Stimulated activated CD4-positive, alpha-beta T cell treated with anti-CD3 and anti-CD28 coated beads, Interleukin-4, amount 100 ng/mL, for 48 hours (primary cell): ENCODE measurements at regions not wholly inside any gene's neighbourhood (a gene's known extent, or its start where the extent isn't known, plus 50 kb on each side); places are given as distances from the start of the nearest gene placed in this dataset.

Source experiments
- DNase-seq, 2 donors: peaks; one replicate each; pipeline ENCODE4 v3.0.0-alpha.2; 2020; ENCODE audit warnings: low read depth in 2 of 2

DNA sequence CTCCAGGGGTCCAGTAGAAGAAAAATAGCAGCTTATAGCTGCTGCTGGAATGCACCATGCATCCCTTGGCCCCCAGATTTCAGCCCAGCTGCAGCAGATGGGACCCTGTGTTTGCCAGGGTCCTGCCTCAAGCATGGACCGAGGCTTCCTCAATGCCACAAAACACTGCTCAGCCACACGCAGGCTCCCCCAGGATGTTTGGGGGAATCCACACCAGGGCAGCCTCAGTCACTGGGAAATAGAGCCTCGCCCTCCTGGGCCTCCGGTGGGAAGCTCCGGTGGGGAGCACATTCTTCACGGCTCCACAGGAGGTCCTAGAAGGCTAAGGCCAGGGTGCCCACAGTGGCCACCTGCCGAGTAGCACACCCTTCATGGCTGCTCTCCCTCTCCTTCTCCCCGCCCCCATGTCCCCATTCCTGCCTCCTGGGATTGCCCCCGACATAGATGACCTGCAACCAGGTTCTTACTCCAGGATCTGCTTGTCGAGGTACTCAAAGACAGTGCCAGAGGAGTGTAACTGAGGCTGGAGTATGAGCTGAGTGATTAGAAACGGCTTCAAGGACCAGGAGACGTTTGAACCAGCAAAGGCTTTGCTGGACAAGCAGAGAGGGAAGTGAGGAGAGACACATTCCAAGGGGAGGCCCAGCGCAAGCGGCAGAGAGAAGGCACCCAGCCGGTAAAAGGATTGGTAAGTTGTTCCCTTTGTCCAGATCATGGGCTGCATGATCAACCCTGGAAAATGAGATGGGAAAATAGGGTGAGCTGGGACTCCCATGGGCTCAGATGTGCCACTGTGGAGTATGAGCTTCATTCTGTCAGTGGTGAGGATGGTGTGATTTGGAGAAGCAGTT lies 110.7 kb upstream of the UQCRFS1 start:
- DNase-seq: no peak

DNA sequence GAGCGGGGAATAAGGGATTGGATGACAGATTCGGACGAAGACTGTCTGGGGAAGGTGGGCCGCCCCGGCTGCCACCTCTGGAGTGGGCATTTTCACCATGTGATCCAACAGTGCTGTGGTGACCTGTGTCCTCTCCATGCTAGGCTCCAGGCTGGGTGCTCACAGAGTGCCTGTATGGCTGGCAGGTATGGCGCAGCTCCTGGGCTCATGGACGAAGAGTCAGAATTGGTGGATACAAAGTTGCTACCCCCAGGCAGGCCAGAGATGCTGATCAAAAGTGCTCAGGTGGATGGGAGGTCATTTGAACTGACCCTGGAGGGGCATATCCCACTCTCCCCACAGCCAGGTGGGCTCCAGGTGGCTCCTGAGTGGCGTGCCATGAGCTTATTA lies 111.3 kb upstream of the UQCRFS1 start:
- no peak for DNase-seq

DNA sequence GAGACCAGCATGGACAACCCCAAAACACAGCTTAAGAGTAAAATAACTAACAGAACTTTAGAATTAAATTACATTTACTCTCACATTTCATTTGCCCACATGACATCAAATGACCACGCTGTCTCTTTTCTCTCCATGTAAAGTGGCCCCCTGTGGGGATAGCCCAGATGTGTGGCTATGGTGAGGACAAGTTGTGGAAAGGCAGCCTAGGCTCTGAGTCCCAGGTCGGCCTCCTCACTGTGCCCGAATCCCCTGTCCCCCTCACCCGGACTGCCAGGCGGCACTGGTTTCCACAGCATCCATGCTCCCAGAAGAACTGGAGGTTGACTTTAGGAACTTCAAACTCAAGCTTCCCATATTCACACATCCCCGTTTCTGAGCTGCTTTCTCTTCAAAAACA lies 111.8 kb upstream of the UQCRFS1 start:
- DNase-seq: no peak

DNA sequence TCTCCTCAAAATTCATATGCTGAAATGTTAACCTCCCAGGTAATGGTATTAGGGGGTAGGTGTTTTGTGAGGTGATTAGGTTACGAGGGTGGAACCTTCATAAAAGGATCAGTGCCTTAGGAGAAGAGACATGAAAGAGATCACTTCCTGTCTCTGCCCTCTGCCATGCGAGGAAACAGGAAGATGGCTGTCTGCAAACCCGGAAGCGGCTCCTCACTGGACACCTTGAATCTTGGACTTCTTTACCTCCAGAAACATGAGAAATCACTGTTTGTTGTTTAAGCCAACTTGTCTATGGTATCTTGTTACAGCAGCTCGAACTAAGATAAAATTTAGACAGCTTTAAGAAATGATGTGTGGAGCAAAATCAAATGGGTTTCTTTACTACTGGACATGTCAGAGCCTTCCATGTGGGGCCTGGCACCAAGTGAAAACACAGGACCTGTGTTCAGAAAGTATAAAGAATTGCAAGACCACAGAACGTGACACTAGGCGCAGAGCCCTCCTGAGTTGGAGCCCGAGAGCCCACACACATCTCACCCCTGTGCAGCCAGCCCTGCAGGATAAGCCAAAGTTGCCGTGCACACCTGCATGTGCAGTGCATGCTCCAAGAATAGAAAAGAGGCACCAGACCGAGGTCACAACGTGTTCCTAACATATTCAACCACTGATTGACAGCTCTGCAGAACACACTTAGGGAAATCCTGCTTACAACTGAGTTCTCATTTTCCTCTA lies 112.5 kb upstream of the UQCRFS1 start:
- DNase-seq: no peak

DNA sequence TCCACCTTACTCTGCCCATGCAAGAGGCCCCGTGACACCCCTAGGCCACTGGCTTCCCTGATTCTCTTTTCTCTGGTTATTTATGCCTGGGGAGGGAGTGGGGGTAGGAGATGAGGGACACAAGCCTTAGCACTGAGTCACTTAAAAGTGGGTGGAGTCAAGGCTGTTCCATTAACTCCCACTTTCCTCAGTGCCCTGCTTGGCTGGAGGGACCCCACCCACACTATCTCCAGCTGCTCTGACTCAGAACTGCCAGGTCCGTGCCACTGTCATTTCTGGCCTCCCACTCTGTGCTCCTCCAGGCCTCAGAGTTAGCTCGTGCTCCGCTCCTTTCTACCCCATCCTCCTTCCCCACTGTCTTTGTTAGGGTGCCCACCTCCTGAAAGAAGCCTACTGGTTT lies 113.4 kb upstream of the UQCRFS1 start:
- no peak for DNase-seq

DNA sequence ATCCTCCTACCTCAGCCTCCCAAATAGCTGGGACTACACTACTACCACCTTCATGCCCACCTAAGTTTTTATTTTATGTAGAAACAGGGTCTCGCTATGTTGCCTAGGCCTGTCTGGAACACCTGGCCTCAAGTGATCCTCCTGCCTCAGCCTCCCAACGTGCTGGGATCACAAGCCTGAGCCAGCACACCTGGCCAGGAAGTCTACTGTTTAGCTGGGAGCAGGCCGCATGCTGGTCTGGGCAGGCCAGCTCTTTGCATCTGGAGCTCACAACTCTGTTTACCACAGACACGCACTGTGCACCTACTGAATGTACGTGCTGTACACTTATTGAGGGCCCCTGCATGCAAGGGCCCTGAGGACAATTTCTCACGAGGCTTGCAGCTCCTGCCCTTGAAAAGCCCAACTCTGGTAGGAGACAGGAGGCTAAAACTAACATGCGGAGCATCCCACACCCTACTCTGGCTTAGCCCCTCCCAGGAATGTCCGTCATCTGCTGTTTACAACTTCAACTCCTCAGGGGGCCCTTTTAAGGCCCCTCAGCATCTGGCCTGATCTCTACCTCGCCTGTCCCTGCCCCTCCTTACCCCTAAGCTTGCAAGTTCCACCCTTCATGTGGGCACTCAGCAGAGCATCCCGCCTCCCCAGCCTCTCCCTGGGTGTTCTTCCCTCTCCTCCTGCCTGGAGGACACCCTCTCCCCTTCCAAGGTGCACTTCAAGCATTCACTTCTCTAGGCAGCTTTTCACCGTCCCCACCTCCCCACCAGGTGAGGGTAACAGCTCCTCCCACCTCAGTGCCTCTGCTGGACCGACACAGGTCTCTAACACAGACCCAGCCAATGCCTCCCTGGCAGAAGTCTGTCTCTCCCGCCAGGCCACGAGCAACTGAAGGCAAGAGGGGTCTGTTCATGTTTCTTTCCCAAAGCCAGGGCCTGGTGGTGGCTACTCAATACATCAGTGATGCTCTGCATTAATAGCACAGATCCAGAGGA lies 114.2 kb upstream of the UQCRFS1 start:
- DNase-seq: no peak

DNA sequence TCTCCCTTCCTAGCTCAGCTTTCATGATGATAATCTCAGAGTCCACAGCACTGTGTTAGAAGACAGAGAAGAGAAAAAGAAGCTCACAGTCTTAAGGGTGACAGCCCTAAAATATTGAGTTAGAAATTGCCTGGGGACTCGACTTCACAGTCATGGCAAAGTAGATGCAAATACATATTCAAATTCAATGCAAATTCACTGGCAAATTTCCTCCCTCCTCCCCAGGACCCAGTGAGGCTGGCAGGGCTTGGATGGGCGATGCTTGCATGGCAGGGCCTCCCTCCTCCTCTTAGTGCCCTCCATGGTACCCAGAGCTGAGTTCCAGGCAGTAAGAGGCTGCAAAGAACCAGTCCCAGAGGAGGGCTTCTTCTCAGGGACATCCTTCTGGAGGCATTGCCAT lies 115.6 kb upstream of the UQCRFS1 start:
- DNase-seq: no peak

DNA sequence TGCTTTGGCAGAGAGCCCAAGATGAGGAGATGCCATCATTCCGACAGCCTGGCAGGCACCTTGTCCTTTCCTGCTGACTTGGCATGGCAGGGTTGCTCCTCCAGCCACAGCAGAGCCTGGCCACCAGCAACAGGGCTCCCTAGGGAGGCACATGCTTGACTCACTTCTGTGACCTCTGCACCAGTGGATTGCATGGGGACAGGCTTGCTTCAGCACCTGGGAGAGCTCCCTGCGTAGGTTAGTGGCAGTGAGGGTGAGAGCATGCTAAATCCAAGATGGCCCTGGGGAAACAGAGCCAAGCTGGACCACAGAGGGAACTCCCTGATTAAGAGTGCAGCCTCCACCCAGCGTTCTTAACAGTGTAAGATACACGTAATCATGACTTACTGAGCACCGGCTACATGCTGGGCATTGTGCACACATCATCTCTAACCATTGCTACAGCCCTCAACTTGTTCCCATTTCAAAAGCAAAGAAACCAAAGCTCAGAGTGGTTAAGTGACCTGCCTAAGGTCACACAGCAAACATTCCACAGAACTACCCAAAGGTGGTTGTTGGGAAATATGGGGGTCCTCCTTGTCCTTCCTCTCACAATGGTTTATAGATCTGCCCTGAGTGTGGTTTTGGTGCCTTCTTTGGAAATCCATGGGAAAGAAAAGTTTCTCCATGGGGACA lies 116.6 kb upstream of the UQCRFS1 start:
- no peak for DNase-seq

DNA sequence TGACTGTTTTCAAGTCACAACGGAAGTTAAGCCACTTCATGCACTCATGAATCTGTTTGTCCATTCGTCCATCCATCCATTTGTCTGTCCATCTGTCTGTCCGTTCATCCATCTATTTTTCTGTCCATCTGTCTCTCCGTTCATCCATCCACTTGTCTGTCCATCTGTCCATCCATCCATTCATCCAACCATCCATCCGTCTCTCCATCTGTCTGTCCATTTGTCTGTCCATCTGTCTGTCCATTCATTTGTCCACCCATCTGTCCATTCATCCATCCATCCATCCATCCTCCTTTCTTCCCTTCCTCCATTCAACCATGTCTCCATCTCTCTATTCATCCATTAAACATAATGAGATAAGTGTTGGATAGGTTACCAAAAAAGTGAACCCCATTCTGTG lies 123.5 kb upstream of the UQCRFS1 start:
- DNase-seq: no peak

DNA sequence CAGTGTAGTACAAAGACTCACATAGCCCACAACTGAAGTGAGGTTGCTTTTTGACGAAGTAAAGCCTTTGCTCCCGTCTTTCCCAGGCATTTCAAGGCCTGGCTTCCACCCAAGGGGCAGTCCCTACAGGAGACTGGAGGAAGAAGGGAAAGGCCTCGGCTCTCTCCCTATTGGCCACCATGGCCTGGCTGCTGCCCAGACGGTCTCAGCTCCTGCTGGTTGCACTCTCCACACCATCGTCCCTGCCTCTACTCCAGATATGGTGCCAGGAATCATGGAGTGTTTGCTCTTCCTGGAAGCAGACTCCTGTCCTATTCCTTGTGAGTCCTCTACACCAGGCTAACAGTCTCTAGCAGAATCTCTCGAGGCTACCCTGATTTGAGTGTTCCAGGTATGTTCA lies 124.1 kb upstream of the UQCRFS1 start:
- DNase-seq: no peak

DNA sequence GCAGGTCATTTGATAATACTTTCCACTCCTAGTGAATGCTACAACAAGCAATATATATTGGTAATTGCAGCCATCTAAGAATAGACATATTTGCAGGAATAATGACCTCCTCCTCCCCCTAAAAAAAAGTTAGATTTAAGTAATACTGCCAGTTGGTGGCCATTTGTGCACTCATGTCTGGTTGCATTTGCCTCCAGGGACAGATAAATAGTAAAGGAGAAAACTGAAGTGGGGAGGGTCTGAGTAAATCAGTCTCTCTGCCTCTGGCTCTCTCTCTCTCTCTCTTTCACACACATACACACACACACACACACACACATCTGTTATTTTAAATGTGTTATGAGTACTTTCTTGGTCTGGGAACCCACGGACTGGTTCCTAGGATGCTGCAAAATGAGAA lies 125.5 kb upstream of the UQCRFS1 start:
- no peak for DNase-seq

DNA sequence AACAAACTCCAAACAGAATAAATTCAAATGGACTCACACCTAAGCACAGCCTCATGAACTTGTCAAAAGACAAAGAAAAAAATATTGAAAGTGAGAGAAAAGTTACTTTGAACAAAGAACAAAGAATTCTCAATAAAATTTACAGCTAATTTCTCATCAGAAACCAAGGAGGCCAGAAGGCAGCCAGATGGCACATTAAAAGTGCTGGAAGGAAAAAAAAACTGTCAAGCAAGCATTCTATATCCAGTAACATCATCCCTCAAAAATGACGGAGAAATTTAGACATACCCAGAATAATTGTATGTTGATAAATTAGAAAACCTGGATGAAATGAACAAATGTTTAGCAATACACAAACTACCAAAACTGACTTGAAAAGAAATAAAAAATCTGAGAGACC lies 129.8 kb upstream of the UQCRFS1 start:
- DNase-seq: no peak

DNA sequence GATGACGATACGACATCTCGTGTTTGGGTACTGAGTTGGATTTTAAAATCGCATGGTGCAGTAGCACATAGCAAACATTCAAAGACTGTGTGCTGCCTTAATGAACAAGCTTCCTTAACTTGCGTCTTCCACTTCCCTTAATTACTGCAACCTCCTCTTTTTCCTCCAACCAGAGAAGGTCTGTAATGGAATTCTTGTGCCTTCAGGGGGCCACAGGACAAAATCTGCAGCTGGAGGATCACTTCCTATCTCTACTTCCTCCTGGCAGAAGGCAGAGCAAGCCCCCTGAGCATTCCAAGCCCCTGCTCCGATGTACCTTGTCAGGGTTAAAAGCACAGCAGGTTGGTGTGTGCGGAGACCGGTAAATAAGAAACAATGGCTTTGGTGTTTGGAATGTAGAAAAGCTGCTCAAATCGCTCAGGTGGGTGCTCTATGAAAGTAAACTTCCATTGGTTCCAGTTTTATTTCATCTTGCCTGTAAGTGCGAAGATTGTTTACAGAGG lies 151.3 kb upstream of the UQCRFS1 start:
- DNase-seq: no peak

DNA sequence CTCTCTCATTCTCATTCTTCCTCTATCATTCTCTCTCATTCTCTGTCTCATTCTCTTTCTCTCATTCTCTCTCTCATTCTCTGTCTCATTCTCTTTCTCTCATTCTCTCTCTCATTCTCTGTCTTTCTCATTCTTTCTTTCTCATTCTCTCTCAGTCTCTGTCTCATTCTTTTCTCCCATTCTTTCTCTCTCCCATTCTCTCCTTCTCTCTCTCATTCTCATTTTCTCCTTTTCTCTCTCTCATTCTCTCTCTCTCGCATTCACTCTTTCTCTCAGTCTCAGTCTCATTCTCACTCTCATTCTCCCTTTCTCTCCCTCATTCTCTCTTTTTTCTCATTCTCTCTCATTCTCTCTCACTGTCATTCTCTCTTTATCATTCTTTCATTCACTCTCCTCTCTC lies 152.0 kb upstream of the UQCRFS1 start:
- no peak for DNase-seq

DNA sequence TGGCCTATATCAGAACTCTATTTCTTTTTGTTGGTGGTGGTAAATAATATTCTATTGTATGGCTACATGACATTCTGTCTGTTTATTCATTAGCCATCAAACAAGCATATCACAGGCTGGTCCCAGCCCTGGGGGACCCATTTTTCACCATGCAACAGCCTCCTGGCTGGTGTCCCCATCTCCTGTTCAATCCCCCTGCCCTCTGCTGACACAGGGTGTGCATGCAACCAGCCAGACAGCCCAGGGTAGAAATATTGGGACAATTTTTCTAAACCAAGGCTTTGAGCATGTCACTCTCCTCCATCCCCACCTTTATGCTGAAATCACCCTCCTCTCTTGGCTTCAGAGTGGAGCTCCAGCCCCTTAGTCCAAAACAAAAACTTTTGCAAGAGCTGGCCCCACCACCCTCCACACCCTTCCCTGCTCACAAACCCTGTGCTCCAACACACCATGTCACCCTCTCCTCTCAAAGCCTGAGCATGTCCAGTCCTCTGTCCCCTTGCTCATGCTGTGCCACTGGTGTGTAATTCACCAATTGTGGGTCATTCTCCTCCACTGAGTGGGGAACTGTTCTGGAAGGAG lies 153.0 kb upstream of the UQCRFS1 start:
- no peak for DNase-seq

DNA sequence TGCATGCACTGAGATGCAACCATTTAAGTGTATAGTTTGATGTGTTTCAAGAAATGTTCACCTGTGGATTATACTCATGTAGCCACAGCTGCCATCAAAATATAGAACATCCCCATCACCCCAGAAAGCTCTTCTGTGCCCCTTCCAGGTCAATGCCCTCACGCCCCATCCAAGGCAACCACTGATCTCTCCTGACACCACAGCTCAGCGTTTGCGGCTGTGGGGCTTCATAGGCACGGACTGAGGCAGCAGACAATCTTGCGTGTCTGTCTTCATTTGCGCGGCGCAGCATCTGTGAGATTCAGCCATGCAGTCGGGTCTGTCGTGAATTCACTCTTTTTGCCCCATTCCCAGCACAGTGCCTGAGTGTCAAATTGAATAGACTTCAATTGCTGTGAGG lies 153.8 kb upstream of the UQCRFS1 start:
- no peak for DNase-seq

DNA sequence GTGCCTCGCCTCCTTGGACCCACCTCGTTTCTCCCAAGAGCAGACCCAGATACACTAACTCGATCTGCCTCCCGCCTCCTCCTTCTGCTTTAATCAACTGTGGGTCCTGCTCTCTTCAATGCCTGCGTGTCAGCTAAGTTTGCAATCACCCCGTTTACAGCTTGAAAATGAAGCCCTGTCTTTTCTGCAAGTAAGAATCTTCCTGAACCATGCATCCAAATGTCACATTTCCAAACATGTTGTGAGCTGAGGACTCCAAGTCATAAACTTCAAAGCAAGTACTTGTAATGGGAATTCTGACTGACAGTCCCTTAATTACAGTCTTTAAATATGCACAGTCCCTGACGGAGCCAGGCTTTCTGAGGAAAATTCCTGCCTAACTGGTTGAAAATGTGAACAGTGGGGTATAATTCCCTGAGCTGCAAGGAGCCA lies 154.9 kb upstream of the UQCRFS1 start:
- DNase-seq: no peak

DNA sequence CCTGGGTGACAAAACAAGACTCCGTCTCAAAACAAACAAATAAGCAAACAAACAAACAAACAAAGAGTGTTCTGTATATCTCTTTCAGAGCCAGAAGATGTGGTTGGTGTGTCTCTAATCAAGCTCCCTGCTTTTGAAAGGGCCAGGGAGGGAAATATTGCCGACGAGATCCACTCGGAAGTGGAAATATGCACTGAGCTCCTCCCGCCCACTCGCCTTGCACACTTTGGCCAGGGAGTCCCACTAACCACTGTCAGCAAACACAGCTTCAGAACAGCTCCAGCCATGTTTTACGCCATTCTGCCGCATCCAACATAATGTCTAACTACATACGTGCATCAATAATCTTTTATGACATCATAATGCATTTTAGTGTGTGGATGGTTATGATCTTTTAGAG lies 155.5 kb upstream of the VSTM2B start:
- no peak for DNase-seq

DNA sequence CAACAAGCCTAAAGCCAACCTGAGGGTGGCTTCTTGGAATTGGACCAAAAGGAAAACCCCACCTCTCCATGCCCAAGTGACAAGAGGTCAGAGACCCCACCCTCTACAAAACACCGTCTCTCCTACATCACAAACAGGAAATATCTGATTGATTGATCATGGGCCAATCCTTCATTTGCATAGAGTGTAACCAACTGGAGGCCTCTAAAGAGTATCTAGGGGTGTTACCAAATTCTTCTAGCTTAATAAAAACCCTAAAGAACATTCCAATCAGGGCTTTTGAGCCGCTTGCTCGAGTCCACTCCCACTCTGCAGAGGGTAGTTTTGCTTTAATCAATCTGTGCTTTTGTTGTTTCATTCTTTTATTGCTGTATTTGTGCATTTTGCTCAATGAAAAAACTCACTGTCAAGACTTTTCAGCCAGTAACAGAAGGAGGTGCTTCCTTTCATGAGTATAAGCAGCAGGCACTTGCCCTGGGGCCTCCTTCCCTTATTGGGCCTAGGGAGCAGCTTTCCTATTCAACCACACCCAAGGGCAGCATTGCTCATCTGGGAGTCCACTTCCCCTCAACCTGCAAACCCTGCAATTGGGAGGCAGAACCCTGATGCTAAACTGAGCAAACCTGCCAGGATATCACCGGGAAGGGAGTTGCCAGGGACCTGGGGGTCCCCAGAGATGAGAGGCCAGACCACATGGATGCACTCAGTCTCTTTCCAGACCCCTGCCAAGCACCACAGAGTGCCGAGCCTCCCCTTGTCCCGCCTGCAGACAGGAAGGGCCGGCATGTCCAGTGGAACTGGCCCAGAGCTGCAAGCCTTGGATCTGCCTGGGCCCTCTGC lies 154.3 kb upstream of the VSTM2B start:
- no peak for DNase-seq

DNA sequence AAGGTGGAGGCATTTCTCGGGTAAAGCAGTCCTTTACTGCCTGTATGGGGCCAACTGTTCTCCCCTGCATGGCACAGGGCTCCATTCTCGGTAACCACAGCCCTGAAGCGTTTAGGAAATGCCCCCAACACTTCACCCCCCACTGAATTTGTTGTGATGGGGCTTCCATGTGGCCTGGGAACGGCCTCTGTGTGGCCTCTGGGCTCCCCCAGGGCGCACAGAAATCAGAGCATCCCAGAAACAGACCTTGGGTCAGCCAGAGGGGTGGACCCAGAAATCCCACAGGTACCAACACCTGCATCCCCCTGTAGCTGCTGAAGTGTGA lies 153.7 kb upstream of the VSTM2B start:
- DNase-seq: no peak
